PC-3 (cell line): ENCODE measurements at regions not wholly inside any gene's neighbourhood (a gene's known extent, or its start where the extent isn't known, plus 50 kb on each side); places are given as distances from the start of the nearest gene placed in this dataset.

ENCODE experiments used
- CTCF ChIP-seq: fragments of 300-600 bp; sonication (generic); conservative IDR thresholded peaks from 2 replicates; pipeline ENCODE4 v1.5.1; 2017; ENCODE audit warnings: antibody characterized with exemption, low read depth, mild to moderate bottlenecking, low read length
- EZH2 ChIP-seq: fragments of 300-600 bp; sonication (generic); IDR thresholded peaks from one replicate; pipeline ENCODE4 v1.6.1; 2017; ENCODE audit warnings: antibody characterized with exemption, mild to moderate bottlenecking, low read length; ENCODE audit not compliant: unreplicated experiment
- EZH2phosphoT487 ChIP-seq: fragments of 300-600 bp; sonication (generic); IDR thresholded peaks from 2 replicates; pipeline ENCODE4 v1.6.1; 2018; ENCODE audit warnings: mild to moderate bottlenecking, antibody characterized with exemption, low read length, borderline replicate concordance

GRCh38 chr18:78804206-78805030 is 175.2 kb upstream of the SALL3 start:
- no peak for TF ChIP-seq CTCF
- no peak for TF ChIP-seq EZH2
- no peak for TF ChIP-seq EZH2phosphoT487
